ENCODE measurements at regions not wholly inside any gene's neighbourhood (a gene's known extent, or its start where the extent isn't known, plus 50 kb on each side); places are given as distances from the start of the nearest gene placed in this dataset.

GRCh38 chr2:12918138-12918834 is 201.6 kb downstream of the TRIB2 start (continued):
- no peak for TF ChIP-seq CHD7 (IDR thresholded peaks at IDR 0.05; ENCODE audit: insufficient replicate concordance, low read length)
- TF ChIP-seq CEBPB (IDR thresholded peaks at IDR 0.05; ENCODE audit: low read depth, low read length): no peak
- TF ChIP-seq EZH2 (IDR thresholded peaks at IDR 0.05; ENCODE audit: low read depth, low read length, severe bottlenecking): no peak
- no peak for TF ChIP-seq RNF2 (IDR thresholded peaks at IDR 0.05; ENCODE audit: borderline replicate concordance, low read depth, low read length, missing control alignments, poor library complexity, severe bottlenecking)
- no peak for TF ChIP-seq CBX8 (IDR thresholded peaks at IDR 0.05; ENCODE audit: borderline replicate concordance, low read depth, low read length)
- no peak for TF ChIP-seq ATF3 (IDR thresholded peaks at IDR 0.05; ENCODE audit: insufficient read depth, low read depth, low read length)
- TF ChIP-seq GABPA (IDR thresholded peaks at IDR 0.05; ENCODE audit: borderline replicate concordance, insufficient read depth, low read length): no peak
- no peak for TF ChIP-seq POLR2AphosphoS5 (IDR thresholded peaks at IDR 0.05; ENCODE audit: low read depth, low read length)

All from H1 (cell line).